Ureter (tissue), 1 donor: ENCODE measurements at regions not wholly inside any gene's neighbourhood (a gene's known extent, or its start where the extent isn't known, plus 50 kb on each side); places are given as distances from the start of the nearest gene placed in this dataset.
"Not testable (repeated sequence)": the region's sequence is repeated elsewhere in the genome, so short reads cannot be mapped to it uniquely, and the experiment has no call there.

Source experiments
- DNase-seq: peaks from one replicate; pipeline ENCODE4 v3.0.0-alpha.2; 2020; ENCODE audit warnings: low spot score
- donor health status: DM: yes; HTN: yes; CAD: no.

DNA sequence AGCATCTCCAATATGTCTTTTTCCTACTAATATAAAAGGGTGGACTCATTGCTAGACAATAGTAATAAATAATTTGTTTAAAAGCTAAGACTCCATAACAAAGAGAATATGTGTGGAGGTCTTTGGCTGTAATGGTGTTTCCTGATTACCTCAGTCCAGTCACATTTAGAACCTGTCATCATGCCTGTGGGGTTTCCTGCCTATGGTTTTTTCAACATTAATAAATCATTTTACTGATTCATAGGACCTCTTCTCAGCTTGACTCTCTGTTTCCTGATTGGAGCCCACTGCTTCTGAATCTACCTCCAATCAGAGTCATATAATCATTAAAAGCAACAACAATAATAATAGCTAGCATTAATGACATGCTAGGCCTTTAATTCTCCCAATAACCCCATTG lies 52.4 kb upstream of the GNAI1 start:
- no peak for DNase-seq

DNA sequence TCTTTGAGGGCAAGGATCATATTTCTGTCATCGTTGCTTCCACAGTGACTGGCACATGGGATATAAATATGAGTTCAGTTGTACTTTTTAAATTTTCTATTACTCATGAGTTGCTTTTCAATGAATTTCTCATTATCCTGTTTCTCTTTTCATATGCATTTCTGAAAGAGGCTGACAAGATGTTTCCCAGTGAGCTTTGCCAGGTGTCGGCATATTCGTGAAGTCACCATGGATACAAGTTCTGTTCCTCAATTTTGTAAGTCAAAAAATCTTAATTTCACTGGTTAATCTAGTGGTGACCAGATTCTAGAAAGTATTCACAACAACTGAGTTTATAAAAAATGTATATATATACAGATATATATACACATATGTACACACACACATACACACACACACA lies 55.7 kb upstream of the GNAI1 start:
- DNase-seq, result no peak

DNA sequence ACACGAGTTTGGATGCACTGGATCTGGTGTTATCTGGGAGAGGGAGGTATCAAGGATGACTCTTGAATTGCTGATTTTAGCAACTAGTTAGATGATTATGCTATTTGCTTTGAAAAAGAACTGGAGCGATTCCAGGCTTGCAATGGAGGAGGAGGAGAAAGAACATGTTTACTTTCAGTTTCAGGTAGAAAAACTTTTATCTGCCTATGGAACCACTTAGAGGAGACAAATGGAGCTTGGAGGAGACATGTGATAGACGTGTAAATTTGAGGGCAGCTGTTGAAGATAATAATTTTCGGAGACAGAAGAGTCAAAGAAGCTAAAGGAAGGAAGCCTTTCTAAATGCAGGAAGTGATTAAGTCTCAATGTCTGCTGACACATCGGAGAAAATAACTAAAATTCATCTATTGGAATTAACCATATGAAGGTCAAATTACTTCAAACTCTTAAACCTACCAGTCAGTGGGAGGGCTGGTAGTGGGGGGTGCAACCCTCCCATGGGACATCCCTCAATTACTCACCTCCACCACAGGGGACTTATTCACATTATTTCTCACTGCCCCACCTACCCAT lies 56.4 kb upstream of the GNAI1 start:
- no peak for DNase-seq

DNA sequence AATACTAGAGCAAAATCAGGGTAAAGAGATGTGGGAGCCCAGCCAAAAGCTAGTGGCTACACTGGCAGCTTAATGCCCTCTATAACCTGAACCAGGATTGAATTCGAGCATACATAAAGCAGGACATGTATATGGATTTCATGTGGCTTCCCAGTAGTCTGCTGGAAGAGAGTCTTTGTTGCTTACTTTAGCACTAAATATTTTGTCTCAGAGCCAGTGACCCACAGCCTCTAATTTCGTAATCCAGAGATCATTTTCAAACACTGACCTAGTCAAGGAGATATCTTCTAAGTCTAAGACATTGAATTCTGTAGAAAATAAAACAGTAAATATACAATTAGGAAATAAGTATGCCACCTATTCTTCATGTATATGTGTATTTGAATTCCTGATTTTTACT lies 64.2 kb upstream of the GNAI1 start:
- no peak for DNase-seq

DNA sequence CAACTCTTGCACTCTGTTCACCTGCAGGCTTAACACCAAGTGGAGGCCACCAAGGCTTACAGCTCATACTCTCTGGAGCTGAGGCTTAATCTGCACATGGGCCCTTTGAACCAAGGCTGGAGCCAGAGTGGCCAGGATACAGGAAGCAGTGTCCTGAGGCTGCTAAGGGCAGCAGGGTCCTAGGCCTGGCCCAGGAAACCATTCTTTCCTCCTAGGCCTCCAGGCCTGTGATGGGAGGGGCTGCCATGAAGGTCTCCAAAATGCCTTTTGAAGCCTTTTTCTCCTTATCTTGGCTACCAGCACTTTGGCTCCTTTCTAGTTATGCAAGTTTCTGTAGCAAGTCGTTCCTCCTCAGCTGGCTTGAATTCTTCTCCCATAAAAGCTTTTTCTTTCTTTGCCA lies 68.0 kb upstream of the GNAI1 start:
- DNase-seq, result no peak

DNA sequence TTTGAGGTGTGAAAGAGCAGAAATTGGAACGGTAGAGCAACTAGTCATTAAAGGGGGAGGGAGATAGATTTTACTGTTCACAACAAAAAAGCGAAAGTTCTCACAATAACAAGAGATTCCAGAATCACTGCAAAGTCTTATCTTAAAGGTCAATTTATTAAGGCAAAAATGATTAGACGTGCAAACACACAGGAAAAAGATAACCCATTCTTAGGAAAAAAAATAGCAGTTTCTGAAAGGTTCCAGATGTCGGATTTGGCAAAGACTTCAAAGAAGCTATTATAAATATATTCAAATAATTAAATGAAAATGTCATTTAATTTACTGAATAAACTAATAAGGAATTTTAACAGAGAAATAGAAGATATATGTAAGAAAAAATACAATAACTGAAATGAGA lies 70.8 kb upstream of the GNAI1 start:
- DNase-seq, result no peak

DNA sequence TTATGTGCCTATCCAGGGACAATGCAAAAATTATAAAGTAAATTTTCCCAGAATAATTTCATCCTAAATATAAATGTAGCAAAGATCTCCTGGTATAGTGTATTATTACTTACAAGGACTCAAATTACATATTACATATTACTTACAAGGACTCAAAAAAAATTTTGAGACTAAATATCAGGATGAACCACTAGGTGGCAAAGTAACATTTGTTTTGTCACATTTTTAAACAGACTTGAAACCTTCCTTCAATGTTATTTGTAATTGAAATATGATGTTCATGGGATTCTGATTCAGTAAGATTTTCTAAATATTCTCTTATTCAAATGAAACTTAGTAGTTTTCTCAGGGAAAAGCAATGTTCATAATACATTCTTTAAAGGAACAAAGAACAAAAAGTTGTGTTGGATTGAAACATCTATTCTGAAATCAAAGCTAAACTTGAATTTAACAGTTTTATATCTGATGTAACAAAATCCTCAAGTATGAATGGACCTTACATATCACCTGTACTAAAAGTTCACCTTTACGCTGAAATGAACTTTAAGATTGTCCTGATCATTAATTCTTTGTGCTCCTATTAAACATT lies 74.3 kb upstream of the GNAI1 start:
- no peak for DNase-seq

DNA sequence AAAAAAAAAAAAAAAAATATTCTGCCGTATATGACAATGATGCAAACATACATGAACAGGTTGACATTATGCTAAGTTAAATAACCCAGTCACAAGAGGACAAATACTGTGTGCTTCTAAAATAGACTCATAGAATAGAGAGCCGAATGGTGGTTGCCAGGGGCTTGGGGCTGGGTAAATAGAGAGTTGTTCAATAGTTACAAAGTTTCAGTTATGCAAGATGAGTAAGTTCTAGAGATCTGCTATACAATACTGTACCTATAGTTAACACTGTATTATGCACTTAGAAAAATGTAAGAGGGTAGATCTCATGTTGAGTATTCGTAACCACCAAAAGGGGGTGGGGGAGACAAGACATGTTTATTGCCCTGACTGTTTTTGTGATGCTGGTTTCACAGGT lies 77.1 kb upstream of the GNAI1 start:
- DNase-seq, result no peak

DNA sequence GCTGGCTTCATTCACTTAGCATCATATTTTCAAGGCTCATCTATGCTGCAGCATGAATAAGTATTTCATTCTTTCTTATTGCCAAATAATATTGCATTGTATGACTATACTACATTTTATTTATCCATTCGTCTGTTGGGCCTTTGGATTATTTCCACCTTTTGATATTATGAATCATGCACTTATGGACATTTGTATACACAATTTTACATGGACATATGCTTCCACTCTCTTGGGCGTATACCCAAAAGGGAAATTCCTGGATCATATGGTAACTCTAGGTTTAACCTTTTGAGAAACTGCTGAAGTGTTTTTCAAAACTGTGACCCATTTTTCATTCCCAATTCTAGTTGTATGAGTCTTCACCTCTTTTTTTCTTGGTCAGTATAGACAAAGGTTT lies 80.3 kb upstream of the GNAI1 start:
- no peak for DNase-seq

DNA sequence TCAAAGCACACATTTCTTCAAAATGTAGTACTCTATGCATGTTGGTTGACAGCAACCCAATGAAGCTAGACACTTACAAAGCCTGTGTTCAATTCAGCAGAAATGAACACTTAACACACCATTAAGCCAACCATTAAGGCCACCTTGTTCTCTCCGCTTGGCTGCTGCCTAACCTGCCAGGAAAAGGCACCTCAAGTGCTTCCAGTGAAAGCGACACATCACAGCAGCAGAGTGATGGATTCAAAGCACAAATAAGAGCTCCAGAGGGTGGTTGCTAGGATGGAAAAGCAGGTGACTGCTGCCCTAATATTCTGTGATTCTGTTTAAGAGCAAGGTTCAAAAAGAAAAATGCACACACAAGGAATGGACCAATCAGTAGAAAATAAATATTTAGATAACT lies 81.5 kb upstream of the GNAI1 start:
- DNase-seq, result no peak

DNA sequence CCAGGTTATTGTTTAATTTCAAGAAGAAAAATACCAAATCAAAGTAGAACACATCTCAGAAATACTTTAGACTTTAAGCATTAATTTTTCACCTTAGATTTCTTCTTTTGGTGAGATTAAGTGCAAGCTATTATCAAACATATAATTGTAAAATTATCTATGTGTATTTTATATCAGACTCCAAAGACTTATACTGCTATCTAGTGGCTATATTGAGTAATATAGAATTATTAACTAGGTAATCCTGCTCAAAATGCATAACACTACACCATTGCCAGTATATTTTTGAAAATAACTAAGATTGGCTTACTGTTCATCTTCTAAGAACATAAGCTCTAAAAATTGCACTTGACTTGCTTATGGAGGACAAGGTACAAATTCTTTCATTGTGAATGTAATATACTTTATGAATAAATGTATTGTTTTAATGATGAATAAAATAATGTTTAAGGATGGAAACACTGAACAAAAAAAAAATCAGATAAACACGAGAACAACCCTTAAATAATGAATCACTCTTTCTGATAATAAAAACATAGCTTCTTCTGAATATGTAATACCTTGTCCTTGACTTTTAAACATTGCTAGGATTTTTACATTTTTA lies 86.7 kb upstream of the GNAI1 start:
- no peak for DNase-seq

DNA sequence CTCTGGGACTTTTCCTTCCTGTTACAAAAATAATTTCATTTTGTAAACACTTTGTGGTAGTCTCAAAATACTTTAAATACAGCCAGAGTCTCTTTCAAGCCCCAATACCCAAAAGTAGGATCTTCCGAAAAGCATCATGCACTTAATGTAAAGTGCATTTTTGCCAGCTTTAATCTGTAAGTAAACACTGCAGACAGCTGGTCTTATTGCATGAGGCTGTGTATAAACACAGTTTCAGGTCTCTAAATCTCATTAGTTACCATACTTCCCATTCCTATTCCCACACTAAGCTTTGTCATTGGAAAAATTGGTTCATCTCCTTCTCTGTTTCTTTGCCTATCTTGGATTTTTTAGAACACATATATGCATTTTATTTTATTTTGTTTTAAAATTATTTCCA lies 87.6 kb upstream of the GNAI1 start:
- no peak for DNase-seq

DNA sequence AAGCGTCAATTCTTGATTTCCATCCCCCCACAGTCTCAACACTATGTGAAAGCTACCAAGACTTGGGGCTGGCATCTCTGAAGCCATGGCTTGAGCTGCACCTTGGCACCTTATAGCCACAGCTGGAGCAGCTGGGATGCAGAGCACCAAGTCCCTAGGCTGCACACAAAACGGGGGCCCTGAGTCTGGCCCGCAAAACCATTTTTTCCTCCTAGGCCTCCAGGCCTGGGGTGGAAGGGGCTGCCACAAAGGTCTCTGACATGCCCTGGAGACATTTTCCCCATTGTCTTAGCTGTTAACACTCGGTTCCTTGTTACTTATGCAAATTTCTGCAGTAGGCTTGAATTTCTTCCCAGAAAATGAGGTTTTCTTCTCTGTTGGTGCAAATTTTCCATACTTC lies 89.8 kb upstream of the GNAI1 start:
- DNase-seq, result no peak

DNA sequence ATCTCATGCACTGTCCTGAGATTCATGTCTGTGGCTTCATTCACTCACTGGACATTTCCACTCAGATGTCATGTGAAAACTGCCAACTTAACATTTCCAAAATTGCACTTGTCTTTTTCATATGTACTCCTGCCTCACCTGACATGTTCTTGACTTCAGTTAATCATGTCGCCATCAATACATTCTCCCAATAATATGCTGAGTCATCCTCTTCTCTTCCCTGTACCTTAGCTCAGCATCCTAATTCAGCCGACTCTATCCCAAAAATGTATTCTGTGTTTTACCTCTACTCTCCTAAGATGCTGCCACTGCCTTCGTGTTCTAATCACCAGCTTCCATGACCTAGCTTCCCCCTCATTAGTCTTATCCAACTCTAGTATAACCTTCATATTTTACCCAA lies 93.9 kb upstream of the GNAI1 start:
- no peak for DNase-seq

DNA sequence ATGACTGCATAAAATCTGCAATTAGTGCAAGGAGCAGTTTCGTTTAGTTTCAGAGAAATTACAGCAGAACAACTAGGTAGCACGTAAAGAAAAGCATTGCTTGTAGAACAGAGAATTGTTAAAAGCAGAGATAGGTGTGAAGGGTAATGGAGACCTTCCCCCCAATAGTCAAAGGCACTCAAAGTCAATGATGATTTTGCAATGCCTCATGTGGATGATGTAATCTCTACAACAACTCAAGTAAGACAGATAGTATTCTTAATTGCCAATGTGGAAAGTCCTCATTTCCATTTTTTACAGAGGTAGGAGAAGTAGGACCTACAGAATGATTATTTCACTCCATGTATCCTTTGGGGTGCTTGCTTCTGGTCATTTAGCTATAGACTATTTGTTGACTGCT lies 94.3 kb upstream of the GNAI1 start:
- DNase-seq, result no peak

DNA sequence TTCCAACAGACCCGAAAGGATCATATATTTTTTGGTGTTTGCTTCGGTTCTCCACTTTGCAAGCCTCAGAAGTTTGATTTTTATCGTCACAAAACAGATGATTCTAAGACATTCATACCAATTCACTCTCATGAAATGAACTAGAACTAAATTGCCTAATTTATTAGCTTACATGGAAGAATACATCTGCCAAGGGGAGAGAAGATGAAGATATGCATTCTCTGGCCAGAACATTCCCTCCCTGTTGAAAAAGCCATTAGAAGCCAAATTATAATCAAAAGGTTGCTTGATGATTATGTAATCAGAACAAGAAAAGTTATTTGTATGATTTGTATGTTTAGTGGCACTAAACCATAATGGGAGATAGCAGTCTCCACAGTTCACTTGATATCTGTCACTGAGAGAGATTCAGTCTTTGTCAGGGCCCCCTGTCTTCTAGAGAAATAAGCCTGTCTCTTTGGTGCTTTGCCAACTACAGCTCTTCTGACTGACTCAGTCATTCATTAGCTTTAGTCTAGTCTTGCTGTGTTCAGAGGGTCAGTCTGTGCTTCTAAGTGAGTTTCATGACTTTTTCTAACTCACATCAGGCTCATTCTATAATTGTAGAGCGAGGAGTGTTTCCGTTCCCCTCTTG lies 95.3 kb upstream of the GNAI1 start:
- DNase-seq, result no peak

DNA sequence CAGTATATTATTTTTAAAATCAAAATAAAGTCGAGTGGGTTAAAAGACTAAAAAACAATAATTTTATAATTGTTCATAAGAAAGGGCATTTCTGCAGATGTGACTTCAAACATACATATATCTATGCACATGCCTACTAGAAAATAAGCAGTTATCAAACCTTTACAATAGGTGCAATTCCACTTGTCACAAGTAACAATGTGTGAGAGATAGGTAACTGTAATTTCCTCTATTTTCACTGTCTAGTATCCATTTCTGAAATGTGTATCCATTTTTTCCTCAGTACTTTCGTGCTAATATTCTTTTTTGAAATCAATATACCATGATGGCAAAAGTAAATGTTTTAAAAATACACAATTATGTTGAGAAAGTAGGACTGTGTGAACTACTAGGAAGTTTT lies 96.9 kb upstream of the GNAI1 start:
- no peak for DNase-seq

DNA sequence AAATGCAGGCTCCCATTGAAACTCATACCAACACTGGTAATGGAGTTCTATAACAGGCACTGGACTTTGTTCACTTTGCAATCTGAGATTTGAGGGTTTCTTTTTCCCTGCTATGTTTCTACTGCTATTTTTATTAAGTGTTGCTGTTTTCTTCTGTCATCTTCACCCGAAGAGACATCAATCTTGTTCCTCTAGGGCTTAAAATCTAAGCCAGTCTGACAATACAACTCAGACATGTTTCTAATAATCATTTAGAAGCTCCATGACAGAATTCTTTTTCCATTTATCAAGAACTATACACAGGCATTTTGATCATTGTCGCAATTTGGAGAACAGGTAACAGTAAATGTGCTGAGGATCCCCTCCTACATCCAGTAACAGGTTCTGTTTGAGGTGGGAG lies 98.5 kb upstream of the GNAI1 start:
- no peak for DNase-seq

DNA sequence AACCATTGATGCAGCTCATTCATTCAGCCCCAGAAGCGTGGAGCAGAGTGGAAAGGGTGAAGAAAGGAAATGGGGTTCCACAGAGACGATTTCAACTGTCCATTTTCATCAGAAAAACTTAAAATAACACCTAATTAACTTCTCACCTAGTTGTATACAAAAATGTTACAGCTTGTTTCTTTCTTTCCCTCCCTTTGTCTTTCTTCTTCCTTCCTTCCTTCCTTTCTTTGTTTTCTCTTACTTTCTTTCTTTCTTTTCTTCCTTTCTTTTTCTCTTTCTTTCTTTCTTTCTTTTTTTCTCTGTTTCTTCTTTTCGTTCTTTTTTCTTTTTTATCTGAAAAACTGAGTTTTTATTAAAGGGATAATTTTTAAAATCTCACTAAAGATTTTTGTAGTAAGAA lies 105.9 kb upstream of the GNAI1 start:
- no peak for DNase-seq

DNA sequence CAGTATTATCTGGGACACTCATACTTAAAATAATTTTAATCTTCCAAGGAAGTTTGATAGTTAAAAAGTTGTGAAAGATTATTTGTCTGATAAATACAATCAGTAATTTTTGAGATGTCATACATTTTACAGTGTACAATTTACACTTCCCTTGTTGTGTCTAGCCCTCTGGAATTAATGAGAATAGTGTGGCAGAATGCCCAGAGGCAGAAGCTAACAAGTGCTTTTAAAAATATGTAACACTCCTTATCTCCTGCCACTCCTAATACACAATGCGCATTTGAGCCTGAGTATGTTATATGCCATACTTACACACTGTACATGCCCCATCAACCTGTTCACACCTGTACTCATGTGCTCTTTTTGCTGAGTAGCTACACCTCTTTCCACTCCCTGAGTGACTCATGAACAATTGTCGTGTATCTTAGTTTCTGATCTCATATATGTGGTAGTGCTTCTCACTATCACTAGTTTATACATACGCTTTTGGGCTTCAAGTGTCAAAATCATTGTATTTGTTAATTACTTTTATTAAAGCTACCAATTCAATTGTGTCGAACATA lies 106.9 kb upstream of the GNAI1 start:
- DNase-seq, result no peak

DNA sequence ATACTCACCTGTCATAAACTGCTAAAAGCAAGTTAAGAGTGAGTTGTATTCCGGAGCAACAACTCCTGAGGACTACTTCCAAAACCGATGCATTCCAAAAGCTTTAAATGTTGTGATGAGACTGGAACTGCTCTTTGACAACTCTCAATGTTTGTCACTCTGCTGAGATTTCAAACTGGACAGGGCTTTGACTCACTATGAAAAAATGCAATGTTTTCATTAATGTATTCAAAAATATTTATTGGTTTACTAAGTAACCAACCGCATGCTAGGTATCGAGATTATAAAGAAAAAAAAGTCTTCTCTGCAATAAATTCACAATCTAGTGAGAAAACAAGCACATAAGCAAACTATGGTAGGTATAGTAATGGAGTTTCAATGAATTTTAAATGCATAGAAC lies 107.9 kb upstream of the GNAI1 start:
- no peak for DNase-seq

DNA sequence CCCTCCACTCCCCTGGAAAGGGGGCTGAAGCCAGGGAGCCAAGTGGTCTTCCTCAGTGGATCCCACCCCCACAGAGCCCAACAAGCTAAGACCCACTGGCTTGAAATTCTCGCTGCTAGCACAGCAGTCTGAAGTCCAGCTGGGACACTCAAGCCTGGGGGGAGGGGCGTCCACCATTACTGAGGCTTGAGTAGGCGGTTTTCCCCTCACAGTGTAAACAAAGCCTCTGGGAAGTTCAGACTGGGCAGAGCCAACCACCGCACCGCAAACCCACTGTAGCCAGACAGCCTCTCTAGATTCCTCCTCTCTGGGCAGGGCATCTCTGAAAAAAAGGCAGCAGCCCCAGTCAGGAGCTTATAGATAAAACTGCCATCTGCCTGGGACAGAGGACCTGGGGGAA lies 114.4 kb upstream of the GNAI1 start:
- DNase-seq, result not testable (repeated sequence)

DNA sequence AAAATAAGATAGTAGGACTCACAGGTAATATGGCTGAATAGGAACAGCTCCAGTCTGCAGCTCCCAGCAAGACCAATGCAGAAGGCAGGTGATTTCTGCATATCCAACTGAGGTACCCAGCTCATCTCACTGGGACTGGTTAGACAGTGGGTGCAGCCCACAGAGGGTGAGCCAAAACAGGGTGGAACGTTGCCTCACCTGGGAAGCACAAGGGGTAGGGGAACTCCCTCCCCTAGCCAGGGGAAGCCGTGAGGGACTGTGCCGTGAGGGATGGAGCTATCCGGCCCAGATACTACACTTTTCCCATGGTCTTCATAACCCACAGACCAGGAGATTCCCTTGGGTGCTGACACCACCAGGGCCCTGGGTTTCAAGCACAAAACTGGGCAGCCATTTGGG lies 114.8 kb upstream of the GNAI1 start:
- not testable (repeated sequence) for DNase-seq
